ENCODE measurements at regions not wholly inside any gene's neighbourhood (a gene's known extent, or its start where the extent isn't known, plus 50 kb on each side); places are given as distances from the start of the nearest gene placed in this dataset.

- TF ChIP-seq TEAD4 (CRISPR knock-in tag; IDR thresholded peaks at IDR 0.05): no peak
- TF ChIP-seq, protein P1, sequence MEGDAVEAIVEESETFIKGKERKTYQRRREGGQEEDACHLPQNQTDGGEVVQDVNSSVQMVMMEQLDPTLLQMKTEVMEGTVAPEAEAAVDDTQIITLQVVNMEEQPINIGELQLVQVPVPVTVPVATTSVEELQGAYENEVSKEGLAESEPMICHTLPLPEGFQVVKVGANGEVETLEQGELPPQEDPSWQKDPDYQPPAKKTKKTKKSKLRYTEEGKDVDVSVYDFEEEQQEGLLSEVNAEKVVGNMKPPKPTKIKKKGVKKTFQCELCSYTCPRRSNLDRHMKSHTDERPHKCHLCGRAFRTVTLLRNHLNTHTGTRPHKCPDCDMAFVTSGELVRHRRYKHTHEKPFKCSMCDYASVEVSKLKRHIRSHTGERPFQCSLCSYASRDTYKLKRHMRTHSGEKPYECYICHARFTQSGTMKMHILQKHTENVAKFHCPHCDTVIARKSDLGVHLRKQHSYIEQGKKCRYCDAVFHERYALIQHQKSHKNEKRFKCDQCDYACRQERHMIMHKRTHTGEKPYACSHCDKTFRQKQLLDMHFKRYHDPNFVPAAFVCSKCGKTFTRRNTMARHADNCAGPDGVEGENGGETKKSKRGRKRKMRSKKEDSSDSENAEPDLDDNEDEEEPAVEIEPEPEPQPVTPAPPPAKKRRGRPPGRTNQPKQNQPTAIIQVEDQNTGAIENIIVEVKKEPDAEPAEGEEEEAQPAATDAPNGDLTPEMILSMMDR (IDR thresholded peaks at IDR 0.05): no peak
- TF ChIP-seq, protein P2, sequence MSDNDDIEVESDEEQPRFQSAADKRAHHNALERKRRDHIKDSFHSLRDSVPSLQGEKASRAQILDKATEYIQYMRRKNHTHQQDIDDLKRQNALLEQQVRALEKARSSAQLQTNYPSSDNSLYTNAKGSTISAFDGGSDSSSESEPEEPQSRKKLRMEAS (CRISPR knock-in tag; IDR thresholded peaks at IDR 0.05): no peak
- no peak for TF ChIP-seq ATF2 (CRISPR knock-in tag; IDR thresholded peaks at IDR 0.05; ENCODE audit: borderline replicate concordance, low read depth)
- TF ChIP-seq, protein P3, sequence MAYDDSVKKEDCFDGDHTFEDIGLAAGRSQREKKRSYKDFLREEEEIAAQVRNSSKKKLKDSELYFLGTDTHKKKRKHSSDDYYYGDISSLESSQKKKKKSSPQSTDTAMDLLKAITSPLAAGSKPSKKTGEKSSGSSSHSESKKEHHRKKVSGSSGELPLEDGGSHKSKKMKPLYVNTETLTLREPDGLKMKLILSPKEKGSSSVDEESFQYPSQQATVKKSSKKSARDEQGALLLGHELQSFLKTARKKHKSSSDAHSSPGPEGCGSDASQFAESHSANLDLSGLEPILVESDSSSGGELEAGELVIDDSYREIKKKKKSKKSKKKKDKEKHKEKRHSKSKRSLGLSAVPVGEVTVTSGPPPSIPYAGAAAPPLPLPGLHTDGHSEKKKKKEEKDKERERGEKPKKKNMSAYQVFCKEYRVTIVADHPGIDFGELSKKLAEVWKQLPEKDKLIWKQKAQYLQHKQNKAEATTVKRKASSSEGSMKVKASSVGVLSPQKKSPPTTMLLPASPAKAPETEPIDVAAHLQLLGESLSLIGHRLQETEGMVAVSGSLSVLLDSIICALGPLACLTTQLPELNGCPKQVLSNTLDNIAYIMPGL (CRISPR knock-in tag; IDR thresholded peaks at IDR 0.05): no peak
Observed at GRCh38 chr18:66222174-66222573, 381.7 kb downstream of the CDH19 start.

All from WTC11 (cell line).